NCI-H1436 (cell line): ENCODE measurements at regions not wholly inside any gene's neighbourhood (a gene's known extent, or its start where the extent isn't known, plus 50 kb on each side); places are given as distances from the start of the nearest gene placed in this dataset.
"Not testable (repeated sequence)": the region's sequence is repeated elsewhere in the genome, so short reads cannot be mapped to it uniquely, and the experiment has no call there.

Experiments
- DNase-seq: peaks from one replicate; lab custom pipeline; 2025; lab: John Stamatoyannopoulos, UW

- no peak for DNase-seq
These were observed 133.6 kb upstream of the C1QTNF7 start for GRCh38 chr4:15294202-15294601.

GRCh38 chr4:15294832-15295231 lies 133.0 kb upstream of the C1QTNF7 start:
- no peak for DNase-seq

DNA sequence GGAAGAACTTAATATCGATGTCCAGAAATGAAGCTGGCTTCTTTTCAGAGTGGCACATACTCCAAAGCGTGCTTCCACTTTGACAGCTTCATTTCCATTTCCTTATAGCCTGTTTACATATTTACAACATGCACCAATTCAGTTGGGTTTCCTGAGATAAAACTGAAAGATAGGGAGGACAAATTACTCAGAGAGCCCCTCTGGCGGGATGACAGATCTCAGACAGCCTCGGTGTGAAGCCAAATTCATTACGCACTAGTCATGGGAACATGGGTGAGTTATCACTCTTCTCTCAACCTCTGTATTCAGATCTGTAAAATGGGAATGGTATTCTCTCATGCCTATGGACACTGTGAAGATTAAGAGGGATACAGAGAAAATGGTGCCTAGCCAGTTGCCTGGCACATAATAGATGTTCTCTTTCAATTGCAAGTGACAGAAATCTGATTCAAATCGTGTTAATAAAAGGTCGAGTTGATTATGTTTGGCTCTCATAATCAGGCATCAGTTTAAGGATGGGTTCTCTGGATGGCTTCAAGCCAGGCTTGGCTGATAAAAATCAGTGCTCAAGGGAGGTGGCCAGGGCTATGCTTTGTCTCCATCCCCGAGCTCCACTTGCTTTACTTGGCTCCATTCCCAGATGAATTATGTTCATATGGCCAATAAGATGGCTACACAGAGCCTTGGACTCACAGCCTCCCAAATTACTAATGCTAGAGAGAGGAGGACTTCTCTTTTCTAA lies 132.2 kb upstream of the C1QTNF7 start:
- no peak for DNase-seq

- no peak for DNase-seq
These were observed 130.5 kb upstream of the C1QTNF7 start for GRCh38 chr4:15297344-15297743.

DNA sequence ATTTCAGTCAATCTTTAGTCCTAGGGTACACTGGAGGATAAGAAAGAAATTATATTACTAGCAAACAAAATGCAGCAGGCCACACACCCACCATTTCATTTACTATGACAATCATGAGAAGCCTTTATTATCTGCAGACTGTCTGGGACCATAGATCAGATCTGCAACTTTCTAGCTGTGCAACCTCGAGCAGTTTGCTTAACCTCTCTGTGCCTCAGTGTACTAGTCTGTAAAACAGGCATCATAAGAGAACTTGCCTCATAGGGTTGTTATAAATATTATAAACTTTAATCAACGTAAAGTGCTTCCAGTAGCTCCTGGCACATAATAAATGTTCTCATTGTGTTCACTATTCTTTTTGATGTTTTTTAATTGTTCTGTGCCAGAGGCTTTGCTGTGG lies 128.2 kb upstream of the C1QTNF7 start:
- no peak for DNase-seq

- no peak for DNase-seq
These were observed 124.7 kb upstream of the C1QTNF7 start for GRCh38 chr4:15303052-15303641.

GRCh38 chr4:15314974-15315373 lies 112.9 kb upstream of the C1QTNF7 start:
- DNase-seq, result no peak

- no peak for DNase-seq
These were observed 110.6 kb upstream of the C1QTNF7 start for GRCh38 chr4:15317246-15317645.

DNA sequence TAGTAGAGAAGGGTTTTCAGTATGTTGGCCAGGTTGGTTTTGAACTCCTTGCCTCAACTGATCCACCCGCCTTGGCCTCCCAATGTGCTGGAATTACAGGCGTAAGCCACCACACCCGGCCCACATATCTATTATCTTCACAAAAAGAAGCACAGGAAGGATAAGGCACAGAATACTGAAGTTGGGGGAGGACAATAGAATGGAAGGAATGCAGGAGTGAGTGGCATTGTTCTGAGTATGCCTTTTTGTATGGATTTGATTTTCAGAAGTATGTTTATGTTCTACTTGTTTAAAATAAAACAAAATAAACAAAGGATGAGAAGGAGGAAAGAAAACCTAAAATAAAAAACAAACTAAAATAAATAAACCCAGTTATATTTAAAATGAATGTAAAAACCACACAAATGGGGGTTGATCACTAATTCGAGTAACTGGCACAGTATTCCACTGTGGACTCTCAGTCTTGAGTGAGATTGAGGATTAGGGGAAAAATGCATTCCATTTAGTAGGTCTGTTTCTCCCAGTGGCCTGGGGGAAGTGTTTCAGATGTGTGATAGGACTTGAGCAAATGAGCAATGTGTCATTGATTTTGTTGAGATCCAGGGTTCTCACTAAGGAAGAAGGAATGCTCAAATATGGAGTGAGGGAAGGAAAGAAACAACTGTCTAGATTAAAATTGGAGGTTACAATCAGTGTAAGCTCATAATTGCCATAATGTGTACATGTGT lies 109.0 kb upstream of the C1QTNF7 start:
- DNase-seq, result no peak

- no peak for DNase-seq
These were observed 107.6 kb upstream of the C1QTNF7 start for GRCh38 chr4:15320121-15320678.

DNA sequence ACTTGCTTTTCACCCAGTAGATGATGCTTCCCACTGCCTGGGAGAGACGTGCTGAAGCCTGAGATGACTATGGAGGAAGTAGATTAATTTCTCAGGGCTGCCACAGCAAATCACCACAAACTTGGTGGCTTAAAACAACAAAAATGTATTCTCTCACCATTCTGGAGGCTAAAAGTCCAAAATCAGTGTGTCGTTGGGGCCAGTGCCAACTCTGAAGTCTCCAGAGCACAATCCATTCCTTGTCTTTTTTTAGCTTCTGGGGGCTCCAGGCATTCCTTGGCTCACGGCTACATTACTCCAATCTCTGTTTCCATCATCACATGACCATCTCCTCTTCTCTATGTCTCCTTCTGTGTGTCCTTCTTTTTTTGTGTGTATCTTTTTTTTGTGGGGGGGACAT lies 105.8 kb upstream of the C1QTNF7 start:
- no peak for DNase-seq

DNA sequence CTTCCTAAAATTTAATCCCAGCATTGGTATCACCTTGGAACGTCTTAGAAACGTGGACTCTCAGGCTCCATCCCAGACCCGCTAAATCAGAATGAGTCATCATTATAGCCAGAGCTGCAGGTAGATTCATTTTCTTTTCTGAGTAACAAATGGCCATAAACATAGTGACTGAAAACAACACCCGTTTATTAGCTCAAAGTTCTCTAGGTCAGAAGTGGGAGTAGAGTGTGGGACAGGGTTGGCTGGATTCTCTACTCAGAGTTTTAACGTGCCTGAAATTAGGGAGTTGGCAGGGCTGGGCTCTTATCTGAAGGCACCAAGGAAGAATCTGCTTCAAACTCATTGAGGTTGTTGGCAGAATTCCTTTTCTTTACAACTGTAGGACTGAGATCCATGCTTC lies 101.8 kb upstream of the C1QTNF7 start:
- DNase-seq, result no peak

DNA sequence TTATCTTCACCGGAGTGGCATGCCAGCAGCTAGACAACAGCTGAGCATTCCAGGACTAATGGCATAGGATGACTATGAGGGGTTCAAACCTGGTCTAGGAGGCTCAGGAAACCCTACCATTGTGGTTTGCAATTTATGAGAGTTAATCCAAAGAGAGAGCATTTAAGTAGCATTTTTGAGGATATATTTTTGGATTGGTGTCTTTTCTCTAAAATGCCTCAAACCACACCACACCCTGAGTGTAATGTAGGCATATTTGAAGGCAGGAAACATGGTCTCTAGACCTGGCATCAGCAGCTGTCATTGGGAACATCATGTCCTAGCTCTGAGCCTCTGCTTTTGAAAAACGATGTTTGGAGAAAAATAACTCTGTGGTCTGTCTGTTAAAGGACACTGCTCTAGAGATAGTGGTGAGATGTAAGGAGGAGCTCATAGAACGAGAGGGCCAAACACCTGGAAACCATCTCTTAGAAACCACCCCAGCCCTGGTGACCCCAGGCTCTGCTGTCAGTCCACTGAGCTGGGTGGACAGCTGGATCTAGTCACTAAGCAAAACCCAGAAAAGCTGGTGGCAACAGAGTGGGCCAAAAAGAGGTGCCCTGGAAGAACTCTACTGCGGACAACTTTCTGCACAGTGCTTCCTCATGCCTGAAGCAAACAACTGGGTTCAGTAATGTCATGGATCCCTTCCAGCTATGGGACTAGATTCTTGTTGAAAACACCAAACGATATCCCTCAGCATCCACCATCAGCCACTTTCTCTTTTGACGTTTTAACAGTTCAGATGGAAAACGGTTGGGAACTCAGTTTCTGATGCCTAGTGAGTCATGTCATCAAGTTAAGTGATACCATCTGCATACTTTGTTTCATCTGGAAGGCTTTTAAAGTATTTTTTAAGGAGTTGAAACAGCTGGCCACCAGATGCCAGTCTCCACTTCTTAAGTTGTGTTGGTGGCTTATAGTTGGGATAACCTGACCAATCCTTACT lies 100.2 kb upstream of the C1QTNF7 start:
- DNase-seq, result no peak

DNA sequence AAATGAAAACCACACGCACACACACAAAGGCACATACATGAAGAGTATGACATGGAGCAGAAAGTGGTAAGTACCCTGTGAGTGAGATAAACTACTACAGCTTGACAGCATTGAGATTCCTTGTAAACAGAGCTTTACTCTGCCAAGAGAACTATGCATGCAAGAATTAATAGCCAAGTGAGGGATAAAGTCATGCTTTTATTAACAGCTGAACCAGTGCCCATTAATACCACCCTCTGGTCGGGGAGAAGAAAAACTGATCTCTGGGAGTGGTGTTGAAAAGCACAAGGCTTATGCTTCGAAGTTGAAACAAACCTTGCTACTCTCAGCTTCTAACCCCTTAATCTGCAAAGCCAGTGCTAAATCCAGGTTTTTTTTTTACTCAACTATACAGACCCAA lies 95.9 kb upstream of the C1QTNF7 start:
- DNase-seq, result no peak

- no peak for DNase-seq
These were observed 95.5 kb upstream of the C1QTNF7 start for GRCh38 chr4:15332377-15332776.

DNA sequence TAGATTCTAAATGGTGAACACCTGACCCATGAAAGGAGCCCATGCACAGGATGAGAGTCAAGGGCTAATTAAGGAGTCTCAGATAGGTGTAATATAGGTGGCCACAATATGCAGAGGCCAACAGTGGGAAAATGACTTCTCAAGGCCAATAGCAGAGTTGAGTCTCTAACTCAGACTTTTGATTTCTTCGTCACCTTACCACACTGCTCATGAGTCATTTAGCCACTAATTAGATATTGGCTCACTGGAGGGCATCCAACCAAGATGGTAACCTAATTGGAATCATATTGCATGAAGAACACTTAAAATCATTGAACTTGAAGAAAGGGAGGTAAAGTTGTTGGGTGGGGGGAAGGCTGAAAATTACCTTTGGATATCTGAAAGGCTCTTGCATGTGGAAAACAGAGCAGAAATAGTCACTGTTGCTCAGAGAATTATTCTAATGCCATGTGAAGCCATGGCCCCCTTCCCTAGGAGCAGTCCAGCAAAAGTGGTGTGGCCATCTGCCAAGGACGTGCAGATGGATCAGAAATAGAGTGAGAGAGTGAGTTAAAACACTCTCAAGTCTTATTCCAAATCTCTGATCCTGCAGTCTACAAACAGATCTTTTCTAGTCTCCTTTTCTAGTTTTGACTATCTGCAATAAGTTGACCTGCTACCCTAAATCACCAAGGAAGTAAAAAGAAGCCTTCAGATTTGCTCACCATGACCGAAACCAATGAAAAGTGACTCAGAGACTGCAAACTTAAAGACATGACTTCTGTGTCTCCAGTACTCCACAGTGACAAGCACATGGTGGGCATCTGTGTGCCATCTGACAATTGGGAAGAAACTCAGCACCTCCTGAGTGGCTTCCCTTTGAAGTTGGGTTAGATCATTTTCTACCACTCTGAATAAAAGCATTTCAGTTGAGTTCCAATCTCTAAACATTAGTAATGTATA lies 93.9 kb upstream of the C1QTNF7 start:
- no peak for DNase-seq

- no peak for DNase-seq
These were observed 91.2 kb upstream of the C1QTNF7 start for GRCh38 chr4:15336410-15337167.

DNA sequence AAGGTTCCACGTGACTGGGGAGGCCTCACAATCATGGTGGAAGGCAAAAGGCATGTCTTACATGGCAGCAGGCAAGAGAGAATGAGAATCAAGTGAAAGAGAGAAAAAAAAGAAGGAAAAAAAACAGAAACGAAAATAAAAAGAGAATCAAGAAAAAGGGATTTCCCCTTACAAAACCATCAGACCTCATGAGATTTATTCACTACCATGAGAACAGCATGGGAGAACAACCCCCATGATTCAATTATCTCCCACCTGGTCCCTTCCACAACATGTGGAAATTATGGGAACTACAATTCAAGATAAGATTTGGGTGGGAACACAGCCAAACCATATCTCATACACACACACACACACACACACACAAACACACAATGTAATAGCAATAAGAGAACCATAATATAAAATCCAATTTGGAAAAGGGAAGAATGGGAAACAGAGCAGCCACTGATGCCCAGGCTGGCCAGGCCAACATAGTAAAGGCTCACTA lies 90.6 kb upstream of the C1QTNF7 start:
- DNase-seq, result not testable (repeated sequence)

DNA sequence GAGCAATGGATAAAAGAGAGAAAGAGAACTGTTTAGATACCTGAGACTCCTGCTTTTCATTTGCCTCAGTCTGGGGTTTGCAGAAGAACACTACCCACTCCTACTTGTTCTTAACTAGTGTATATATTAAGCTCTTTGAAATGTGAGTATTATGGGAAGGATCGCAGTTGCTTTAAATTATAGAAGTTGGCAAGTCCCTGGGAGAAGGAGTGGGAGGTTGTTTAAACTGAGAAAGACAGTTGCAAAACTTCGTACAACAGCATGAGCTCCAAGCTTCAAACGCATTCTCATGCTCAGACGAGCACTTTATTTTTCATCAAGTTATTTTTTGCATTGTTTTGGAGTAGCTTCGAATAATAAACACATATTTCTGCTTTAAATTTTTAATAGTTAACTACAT lies 88.1 kb upstream of the C1QTNF7 start:
- DNase-seq, result no peak

DNA sequence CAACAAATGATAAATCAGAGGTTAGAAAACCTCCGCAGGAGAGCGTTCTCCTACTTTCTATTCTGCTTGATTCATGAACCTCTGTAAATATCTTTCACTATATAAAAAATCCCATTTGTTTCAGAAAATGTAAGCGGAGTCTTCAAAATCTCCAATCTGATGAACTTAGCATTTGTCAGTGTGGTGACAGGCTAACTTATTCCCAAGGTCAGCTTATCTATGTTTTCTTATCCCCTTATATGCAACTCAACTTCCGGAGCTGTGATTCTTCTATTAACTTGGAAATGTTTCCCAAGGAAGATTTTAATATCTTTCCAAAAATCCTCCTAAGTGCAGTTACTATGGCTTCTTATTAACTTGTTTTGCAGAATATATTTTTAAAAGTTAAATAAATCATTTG lies 87.5 kb upstream of the C1QTNF7 start:
- no peak for DNase-seq
